ENCODE measurements at regions not wholly inside any gene's neighbourhood (a gene's known extent, or its start where the extent isn't known, plus 50 kb on each side); places are given as distances from the start of the nearest gene placed in this dataset.
A peak's percentile ranks its signal among the peaks of the same experiment; 100 is the strongest.

DNA sequence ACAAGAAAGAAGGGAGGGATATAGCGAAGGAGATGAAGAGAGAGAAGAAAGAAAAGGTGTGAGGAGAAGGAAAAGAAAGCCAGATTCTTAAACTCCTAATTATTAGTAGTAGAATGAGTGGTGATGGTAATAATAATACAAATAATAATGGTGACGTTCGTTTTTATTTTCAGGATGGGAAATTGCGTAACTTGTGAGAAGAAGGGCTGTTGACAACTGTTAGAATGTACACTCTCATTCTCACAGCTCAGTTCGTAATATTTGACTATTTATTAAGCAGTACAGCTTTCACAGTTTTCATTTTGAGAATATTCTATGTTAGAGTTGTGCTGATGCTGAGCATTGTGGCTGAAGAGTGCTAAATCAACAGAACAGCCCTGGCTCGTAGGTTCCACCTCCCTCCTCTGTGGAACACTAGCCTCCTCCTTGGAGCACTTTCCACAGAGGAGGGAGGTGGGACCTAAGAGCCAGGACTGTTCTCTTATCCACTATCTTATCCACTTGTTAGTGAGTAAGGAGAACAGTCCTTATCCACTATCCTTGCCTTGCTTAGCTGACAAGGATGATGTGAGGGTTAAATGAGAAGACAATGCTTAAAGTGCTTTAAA lies 258.3 kb upstream of the VLDLR start:
- no peak for TF ChIP-seq RAD21 (IDR thresholded peaks at IDR 0.05; ENCODE audit: low read depth)
- TF ChIP-seq CEBPB (IDR thresholded peaks at IDR 0.05): 0 out of 2 replicates have a peak, but pooled peaks have one; percentile 29

DNA sequence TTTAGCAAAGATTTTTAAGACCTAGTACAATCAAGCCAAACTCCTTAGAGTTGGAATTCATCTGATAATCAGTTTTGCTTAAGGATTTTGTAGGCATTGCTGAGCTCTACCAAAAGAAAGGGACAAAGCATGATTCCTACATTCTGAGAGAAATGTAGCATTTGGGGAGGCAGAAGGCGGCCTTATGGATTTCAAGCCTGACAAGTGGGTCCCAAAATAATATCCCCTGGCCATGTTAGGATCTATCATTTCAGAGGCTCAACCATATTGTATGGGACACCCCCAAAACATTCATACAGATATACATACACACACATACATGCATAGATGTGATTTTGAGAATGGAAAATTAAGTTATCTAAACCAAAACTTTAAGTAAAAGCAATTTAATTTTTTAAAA lies 257.8 kb upstream of the VLDLR start:
- TF ChIP-seq, protein P1, sequence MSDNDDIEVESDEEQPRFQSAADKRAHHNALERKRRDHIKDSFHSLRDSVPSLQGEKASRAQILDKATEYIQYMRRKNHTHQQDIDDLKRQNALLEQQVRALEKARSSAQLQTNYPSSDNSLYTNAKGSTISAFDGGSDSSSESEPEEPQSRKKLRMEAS (IDR thresholded peaks at IDR 0.05): no peak
- no peak for TF ChIP-seq FOXM1 (IDR thresholded peaks at IDR 0.05; ENCODE audit: borderline replicate concordance, low read depth)
- TF ChIP-seq TEAD4 (IDR thresholded peaks at IDR 0.05): no peak
- no peak for TF ChIP-seq TAF1 (IDR thresholded peaks at IDR 0.05; ENCODE audit: low read depth)
- no peak for TF ChIP-seq ZBTB7A (IDR thresholded peaks at IDR 0.05; ENCODE audit: low read depth)
- no peak for TF ChIP-seq YY1 (IDR thresholded peaks at IDR 0.05; ENCODE audit: low read depth)
- TF ChIP-seq, protein P2, sequence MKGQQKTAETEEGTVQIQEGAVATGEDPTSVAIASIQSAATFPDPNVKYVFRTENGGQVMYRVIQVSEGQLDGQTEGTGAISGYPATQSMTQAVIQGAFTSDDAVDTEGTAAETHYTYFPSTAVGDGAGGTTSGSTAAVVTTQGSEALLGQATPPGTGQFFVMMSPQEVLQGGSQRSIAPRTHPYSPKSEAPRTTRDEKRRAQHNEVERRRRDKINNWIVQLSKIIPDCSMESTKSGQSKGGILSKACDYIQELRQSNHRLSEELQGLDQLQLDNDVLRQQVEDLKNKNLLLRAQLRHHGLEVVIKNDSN (IDR thresholded peaks at IDR 0.05): no peak
- no peak for TF ChIP-seq RAD21 (IDR thresholded peaks at IDR 0.05; ENCODE audit: low read depth)
- TF ChIP-seq EP300 (IDR thresholded peaks at IDR 0.05; ENCODE audit: borderline replicate concordance): no peak
- TF ChIP-seq, protein P3, sequence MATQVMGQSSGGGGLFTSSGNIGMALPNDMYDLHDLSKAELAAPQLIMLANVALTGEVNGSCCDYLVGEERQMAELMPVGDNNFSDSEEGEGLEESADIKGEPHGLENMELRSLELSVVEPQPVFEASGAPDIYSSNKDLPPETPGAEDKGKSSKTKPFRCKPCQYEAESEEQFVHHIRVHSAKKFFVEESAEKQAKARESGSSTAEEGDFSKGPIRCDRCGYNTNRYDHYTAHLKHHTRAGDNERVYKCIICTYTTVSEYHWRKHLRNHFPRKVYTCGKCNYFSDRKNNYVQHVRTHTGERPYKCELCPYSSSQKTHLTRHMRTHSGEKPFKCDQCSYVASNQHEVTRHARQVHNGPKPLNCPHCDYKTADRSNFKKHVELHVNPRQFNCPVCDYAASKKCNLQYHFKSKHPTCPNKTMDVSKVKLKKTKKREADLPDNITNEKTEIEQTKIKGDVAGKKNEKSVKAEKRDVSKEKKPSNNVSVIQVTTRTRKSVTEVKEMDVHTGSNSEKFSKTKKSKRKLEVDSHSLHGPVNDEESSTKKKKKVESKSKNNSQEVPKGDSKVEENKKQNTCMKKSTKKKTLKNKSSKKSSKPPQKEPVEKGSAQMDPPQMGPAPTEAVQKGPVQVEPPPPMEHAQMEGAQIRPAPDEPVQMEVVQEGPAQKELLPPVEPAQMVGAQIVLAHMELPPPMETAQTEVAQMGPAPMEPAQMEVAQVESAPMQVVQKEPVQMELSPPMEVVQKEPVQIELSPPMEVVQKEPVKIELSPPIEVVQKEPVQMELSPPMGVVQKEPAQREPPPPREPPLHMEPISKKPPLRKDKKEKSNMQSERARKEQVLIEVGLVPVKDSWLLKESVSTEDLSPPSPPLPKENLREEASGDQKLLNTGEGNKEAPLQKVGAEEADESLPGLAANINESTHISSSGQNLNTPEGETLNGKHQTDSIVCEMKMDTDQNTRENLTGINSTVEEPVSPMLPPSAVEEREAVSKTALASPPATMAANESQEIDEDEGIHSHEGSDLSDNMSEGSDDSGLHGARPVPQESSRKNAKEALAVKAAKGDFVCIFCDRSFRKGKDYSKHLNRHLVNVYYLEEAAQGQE (IDR thresholded peaks at IDR 0.05; ENCODE audit: low read depth): no peak

DNA sequence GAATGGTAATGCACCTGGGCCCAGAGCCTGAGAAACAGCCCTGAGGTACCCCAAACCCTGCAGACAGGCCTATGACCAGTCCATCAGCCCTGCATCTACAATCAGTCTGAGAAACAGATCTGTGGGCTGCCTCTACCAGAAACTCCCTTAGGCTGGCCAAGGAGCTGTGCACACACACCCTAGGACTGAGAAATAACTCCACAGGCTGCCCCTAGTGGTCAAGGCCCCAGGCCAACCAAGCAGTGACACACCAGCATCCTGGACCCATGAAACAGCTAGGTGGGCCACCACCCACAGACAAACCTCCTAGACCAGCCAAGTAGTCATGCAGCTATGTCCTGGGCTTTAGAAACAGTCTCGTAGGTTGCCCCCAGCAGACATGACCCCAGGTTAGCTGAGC lies 253.6 kb upstream of the VLDLR start:
- TF ChIP-seq, protein P3 (IDR thresholded peaks at IDR 0.05; ENCODE audit: low read depth): no peak
- TF ChIP-seq RAD21 (IDR thresholded peaks at IDR 0.05; ENCODE audit: low read depth) (peak; percentile 37), YY1 (IDR thresholded peaks at IDR 0.05; ENCODE audit: low read depth) (no peak), CEBPB (IDR thresholded peaks at IDR 0.05) (no peak), CREB1 (IDR thresholded peaks at IDR 0.05; ENCODE audit: low read depth) (no peak), TCF12 (IDR thresholded peaks at IDR 0.05; ENCODE audit: low read depth) (no peak)

DNA sequence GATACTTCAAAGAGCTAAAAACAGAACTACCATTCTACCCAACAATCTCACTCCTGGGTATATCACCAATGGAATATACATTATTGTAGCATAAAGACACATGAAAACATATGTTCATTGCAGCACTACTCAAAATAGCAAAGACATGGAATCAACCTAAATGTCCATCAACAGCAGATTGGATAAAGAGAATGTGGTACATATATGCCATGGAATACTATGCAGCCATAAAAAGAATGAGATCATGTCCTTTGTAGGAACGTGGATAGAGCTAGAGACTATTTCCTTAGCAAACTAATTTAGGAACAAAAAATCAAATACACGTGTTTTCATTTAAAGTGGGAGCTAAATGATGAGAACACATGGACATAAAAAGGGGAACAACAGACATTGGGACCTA lies 247.9 kb upstream of the VLDLR start:
- TF ChIP-seq, protein P2 (IDR thresholded peaks at IDR 0.05): no peak
- TF ChIP-seq RAD21 (IDR thresholded peaks at IDR 0.05; ENCODE audit: low read depth) (no peak), TCF12 (IDR thresholded peaks at IDR 0.05; ENCODE audit: low read depth) (no peak), YY1 (IDR thresholded peaks at IDR 0.05; ENCODE audit: low read depth) (no peak), EGR1 (IDR thresholded peaks at IDR 0.05) (no peak), EP300 (IDR thresholded peaks at IDR 0.05; ENCODE audit: borderline replicate concordance) (no peak), NFIC (IDR thresholded peaks at IDR 0.05) (no peak), CREB1 (IDR thresholded peaks at IDR 0.05; ENCODE audit: low read depth) (no peak), TEAD4 (IDR thresholded peaks at IDR 0.05) (no peak), TAF1 (IDR thresholded peaks at IDR 0.05; ENCODE audit: low read depth) (no peak), ZBTB7A (IDR thresholded peaks at IDR 0.05; ENCODE audit: low read depth) (no peak), FOXM1 (IDR thresholded peaks at IDR 0.05; ENCODE audit: borderline replicate concordance, low read depth) (no peak), CEBPB (IDR thresholded peaks at IDR 0.05) (no peak)
- TF ChIP-seq, protein P3 (IDR thresholded peaks at IDR 0.05; ENCODE audit: low read depth): no peak
- TF ChIP-seq, protein P1 (IDR thresholded peaks at IDR 0.05): no peak

DNA sequence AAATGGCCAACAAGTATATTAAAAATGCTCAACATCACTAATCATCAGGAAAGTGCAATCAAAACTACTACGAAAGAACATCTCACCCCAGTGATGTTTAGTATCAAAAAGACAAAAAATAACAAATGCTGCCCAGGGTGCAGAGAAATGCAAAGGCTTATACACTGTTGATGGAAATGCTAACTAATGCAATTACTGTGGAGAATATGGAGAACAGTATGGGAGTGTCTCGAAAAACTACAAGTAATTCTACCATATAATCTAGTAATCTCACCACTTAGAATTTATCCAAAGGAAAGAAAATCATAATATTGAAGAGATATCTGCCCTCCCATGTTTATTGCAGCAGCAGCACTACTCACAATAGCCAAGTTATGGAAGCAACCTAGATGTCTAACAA lies 246.5 kb upstream of the VLDLR start:
- TF ChIP-seq, protein P3 (IDR thresholded peaks at IDR 0.05; ENCODE audit: low read depth): no peak
- no peak for TF ChIP-seq TAF1 (IDR thresholded peaks at IDR 0.05; ENCODE audit: low read depth)
- no peak for TF ChIP-seq RAD21 (IDR thresholded peaks at IDR 0.05; ENCODE audit: low read depth)
- no peak for TF ChIP-seq CEBPB (IDR thresholded peaks at IDR 0.05)
- TF ChIP-seq NFIC (IDR thresholded peaks at IDR 0.05): no peak
- TF ChIP-seq EGR1 (IDR thresholded peaks at IDR 0.05): no peak
- TF ChIP-seq, protein P2 (IDR thresholded peaks at IDR 0.05): no peak
- TF ChIP-seq TCF12 (IDR thresholded peaks at IDR 0.05; ENCODE audit: low read depth): no peak
- no peak for TF ChIP-seq FOXM1 (IDR thresholded peaks at IDR 0.05; ENCODE audit: borderline replicate concordance, low read depth)
- TF ChIP-seq EP300 (IDR thresholded peaks at IDR 0.05; ENCODE audit: borderline replicate concordance): no peak
- TF ChIP-seq, protein P1 (IDR thresholded peaks at IDR 0.05): no peak
- TF ChIP-seq YY1 (IDR thresholded peaks at IDR 0.05; ENCODE audit: low read depth): no peak
- no peak for TF ChIP-seq ZBTB7A (IDR thresholded peaks at IDR 0.05; ENCODE audit: low read depth)
- TF ChIP-seq CREB1 (IDR thresholded peaks at IDR 0.05; ENCODE audit: low read depth): no peak
- no peak for TF ChIP-seq TEAD4 (IDR thresholded peaks at IDR 0.05)
